ENCODE measurements at regions not wholly inside any gene's neighbourhood (a gene's known extent, or its start where the extent isn't known, plus 50 kb on each side); places are given as distances from the start of the nearest gene placed in this dataset.
"Not testable (repeated sequence)": the region's sequence is repeated elsewhere in the genome, so short reads cannot be mapped to it uniquely, and the experiment has no call there.

DNA sequence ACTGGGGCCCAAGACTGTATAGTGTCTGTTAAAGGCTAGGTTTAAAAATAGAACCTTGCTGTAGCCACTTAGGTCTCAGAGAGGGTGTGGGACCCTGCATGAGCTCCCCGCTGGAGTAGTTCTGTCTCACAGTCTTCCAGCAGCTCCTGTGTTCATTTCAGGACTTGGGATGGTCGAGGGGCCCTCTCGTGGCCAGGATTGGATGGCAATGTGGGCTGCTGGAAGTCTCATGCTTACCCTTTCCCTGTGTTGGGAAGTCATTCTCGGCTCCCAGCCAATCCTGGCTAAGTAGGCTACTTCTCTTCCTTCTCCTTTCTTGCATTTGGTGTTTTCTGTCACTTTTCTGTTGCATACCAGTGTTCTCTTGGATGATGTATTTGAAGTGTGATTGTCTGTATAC, 284.0 kb upstream of the GCFC2 start:
- no peak for ATAC-seq

DNA sequence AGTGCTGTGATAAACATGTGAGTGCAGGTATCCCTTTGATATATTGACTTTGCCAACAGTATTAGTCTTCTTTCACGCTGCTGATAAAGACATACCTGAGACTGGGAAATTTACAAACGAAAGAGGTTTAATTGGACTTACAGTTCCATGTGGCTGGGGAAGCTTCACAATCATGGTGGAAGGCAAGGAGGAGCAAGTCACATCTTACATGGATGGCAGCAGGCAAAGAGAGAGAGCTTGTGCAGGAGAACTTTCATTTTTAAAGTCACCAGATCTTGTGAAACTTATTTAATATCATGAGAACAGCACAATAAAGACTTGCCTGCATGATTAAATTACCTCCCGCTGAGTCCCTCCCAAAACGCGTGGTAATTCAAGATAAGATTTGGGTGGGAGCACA, 277.9 kb upstream of the GCFC2 start:
- not testable (repeated sequence) for ATAC-seq

DNA sequence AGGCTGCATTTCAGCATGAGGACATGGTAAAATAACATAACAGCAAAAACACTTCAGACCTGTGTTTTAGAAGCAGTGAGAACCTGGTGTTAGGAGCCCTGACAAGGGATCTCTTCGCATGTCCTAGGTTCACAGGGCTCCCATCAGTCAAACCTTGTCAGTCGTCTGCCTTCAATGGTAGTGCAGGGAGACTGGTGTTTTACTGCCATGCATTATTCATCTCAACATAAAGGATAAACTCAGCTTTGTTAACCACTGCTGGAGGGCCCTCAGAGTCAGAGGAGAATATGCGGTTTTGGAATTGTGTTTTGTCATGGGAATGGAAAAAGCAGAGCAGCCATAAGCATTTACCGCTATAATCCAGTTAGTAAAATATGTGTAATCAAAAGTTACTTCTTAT, 275.9 kb upstream of the GCFC2 start:
- ATAC-seq: no peak

DNA sequence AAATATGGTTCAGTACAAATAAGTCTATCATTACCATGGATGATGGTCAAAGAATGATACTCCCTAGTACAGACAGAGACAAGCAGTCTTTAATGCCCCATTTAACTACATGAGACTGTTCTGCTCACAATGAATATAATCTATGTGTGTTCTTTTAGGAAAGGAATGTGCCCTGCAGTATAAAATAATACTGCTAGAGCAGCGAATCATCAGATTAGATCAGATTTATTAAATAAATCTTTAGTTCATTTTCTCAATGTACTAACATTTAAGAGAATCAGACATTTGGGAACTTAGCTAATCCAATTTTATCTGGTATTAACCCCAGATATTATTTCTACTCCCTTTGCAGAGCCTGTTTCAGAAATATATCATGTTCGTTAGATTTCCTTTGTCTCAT, 272.0 kb upstream of the GCFC2 start:
- no peak for ATAC-seq

DNA sequence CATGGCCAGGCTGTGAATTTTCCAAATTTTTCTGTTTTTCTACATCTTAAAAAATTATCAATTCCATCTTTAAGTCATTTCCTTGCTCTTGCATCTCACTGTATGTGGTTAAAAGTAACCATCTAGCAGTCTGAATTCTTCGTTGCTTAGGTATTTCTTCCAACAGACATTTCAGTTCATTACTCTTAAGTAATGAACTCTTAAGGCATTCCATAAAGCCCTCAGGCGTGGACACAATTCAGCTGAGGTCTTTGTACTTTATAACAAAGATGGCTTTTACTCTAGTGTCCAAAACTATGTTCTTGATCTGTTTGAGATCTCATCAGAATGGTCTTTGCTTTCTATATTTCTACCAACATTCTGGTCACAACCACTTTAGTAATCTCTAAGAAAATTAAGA, 253.9 kb upstream of the GCFC2 start:
- no peak for ATAC-seq

DNA sequence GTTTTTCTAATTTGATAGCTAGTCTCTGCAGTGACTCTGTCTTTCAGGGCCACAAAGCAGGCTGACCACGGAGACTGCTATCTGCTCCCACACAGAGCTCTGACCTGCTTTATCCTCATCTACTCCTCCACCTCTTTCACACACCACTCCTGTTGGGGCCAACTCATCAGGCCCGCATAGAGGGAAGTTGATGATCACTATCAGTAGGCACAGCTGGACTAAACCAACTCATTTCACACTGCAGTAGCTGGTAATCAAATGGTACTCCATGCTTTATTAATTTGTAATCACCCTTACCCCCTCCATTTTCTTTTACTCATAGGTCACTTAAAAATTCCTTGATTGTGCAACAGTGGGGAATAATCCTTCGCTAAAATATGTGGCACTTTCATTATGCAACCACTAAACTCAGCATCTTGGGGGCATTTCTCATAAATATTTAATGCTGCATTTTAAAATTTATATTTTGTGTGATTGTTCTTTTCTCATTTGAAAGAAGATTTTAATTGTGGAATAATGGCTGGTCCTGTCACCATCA, 249.8 kb upstream of the GCFC2 start:
- ATAC-seq: no peak

DNA sequence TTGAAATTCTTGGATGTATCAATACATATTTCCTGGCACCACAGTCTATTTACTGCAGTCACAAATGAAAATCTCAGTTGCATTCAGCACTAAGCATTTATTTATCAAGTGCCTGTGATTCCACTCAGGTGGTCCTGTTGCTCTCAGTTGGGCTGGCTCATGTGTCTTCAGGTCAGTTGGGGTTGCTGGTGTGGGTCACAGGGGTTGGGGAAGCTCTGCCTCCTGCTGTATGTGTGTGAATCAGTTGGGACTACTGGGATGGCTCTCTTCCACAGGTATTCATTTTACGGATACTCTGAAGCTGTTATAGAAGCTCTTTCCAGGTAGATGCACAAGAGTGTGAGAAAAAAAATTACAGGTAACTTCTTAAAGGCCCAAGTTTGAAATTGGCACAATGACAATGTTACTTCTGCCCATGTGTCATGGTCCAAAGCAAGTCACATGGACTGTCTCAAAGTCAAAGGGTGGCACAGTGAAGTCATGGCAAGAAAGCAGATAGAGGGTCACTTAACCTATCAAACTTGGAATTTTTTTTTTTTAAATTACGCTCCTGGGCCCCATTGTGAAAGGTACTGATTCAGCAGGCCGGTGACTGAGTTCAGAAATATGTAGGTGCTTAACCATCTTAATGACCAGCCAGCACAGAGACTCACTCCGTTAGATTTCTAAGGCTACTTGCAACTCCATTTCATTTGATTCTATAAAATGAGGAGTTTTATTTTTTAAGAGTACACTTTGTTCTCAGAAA, 249.2 kb upstream of the GCFC2 start:
- no peak for ATAC-seq

DNA sequence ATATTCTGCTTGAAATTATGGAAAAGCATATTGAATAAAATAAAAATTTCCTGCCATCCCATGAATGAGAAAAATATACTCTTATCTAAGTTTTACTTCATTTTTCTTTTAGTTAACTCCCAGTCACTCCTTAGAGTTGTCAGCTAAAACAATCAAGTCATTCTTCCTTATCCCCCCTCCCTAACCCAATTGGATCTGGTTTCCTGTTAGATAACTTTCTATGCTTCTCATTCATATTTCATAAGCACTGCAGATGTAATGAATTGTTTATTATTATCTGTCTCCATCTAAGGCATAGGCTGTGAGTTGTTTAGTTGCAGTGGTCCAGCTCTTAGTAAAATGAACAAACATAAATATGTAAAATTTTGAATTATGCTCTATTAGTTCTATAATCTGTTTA, 244.0 kb upstream of the GCFC2 start:
- no peak for ATAC-seq

DNA sequence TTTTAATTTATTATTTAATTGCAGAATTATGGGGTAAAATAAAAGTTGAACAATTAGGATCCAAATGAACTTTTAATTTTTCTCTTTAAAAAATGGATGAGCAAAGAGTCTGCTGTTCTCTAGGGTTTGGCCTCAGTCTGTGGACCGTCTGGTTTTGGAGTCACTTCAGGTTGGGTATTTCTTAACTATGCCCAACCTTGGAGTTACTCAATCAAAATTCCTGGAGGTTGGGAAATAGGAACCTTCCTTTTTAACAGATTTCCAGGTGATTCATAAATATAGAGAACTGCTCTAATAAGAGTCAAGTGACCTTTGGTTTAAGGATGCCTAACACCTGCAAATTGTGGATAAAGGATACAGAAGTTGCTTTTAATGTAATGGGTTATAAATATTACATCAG, 241.5 kb upstream of the GCFC2 start:
- no peak for ATAC-seq

DNA sequence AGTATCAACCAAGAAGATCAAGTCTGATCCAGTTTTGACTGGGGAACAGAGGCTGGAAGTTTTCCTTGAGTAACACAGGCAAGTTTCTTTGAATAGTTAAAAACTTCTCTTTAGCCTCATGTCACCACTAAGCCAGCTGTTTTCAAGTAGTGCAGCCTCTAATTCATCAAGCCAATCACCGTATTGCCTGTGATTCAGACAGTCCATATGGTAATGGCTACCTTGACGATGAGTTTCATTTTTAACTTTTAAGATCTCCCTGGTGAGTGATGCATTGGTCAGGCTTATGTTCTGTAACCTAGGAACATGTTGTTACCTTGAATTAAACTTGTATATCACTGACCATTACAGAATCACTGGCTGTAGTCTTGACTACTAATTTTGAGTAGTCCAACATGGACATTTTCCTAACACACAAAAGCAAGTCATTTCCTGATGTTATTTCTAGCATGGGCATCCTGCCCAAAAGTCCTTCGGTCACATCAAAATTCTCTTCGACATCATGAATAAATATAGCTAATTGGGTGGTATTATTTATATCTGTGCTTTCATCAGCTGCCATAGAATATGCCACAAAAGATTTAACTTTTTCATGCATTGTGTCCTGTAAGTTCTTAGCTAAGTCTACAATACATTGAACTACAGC, 238.8 kb upstream of the GCFC2 start:
- no peak for ATAC-seq

DNA sequence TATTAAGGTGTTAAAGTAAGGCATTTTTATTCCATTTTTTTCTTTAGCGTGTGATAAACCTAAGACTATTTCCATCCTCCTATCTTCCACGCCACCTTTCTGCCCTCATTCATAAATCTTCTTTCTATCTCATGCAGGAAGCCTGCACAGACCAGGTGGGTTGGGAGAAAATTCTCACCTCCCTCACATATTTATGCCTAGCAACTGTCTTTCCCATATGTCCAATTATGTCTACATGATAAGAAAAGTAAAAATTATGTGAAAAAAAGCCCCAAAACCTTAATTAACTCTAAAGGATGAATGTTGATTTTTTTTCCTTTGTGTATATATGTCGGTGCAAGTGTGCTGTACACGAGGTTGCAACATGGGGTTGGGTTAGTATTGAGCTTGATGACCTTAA, 225.6 kb upstream of the GCFC2 start:
- ATAC-seq: no peak

DNA sequence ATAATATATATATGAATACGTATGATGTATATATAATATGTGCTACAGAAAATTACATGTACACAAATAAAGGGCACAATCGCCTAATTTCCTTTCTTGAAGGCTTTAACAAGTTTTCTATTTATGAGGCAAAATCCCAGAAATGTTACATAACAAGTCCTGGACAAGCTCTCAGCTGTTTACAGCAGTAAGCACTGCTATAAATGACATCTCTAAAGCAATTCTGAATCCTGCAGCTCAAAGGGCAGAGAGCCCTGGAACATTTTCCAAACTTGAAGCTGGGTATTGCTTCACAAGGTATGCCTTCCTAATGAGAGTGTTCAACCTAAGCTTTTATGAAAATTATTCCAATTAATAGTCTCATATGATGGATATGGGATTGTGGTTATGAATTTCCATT, 222.3 kb upstream of the GCFC2 start:
- ATAC-seq: no peak

DNA sequence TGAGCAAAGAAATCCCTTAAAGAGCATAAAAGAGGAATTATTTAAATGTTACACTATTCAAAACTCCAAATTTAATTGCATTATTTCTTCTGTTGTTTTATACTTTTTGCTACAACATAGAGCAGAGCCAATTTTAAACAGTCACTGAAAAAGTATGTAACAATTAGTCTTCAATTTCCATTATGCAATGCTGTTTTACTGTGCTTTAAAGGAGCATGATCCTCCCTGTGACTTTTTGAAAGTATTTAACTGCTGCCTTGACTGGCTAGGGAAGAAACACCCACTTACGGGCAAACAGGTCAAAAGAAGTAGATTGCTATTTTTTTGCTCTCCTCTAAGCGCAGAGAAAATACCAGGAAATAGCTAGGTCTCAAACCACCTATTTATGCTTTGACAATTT, 217.4 kb upstream of the GCFC2 start:
- no peak for ATAC-seq

DNA sequence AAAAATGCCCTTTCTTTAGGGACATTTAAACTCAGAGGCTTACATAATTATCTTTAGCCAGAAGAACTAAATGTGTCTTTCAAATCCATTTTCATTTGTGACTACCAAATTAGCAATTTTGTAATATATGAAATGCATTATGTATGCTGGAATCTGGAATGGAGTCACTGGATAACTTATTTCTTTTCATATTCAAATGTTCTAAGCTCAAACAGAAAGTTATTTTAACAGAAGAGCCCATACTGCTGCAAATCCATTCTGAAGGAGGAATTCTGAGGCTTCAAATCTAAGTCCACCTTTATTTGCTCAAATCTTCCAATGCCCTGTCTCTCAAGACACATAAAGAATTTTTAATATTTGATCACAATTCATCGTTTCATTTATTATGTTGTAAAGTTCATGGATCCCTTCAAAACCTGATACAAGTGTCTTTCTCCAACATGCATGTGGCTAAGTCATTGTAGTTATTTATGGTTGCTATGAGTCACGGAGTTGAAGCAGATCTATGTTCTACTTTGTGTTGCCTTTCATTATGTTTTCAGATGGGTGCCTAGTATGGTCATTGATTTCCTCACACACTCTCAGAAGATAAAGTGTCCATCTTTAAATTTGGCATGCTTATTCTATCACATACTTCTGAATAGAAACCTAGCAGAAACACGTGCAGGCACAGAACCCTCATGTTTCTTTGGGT, 214.8 kb upstream of the GCFC2 start:
- ATAC-seq: no peak

DNA sequence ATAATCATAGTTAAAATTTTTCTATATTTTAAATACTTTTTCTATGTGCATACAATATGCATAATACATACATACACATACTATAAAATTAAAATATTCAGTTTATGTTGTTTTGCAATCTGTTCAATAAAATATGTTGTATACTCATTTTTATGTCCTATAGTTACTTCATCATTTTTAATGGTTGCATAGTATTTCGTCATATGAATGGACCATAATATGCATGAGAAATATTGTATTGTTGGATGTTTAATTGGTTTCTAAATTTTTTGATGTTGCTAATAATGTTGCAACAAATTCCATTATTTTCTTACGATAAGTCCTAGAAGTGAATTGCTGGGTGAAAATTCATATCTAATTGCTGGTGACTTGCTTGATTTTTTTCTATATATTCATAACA, 211.5 kb upstream of the GCFC2 start:
- no peak for ATAC-seq

DNA sequence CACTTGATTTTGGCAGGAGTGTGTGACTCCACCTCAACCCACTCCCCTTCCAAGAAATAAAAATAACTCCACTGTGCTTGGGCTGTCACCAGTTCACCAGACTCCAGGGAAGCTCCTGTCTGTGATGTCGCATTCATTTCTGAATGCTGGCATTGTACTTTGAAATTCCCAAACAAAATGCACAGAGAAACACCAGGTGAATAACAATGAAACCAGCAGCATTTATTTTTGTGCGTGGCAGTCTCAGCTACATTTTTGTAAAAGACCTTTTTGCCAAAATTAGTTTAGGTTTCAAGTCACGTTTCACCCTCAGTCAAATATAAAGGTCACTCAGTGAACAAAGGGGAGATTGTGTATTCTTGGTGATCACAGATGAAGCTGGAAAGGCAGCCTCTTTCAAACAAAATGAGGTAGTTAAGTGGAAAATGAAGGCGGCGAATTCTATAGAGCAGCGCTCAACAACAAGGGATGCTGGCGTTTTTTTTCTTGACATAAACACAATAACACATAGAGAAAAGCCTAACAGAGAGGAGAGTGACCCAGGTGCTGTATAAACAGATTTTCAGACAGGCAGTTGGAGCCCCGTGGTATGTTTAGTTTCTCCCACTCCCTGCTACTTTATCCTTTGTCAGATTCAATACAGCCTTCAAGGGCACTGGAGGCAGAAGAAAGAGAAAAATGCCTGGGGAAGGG, 210.3 kb upstream of the GCFC2 start:
- ATAC-seq: no peak

DNA sequence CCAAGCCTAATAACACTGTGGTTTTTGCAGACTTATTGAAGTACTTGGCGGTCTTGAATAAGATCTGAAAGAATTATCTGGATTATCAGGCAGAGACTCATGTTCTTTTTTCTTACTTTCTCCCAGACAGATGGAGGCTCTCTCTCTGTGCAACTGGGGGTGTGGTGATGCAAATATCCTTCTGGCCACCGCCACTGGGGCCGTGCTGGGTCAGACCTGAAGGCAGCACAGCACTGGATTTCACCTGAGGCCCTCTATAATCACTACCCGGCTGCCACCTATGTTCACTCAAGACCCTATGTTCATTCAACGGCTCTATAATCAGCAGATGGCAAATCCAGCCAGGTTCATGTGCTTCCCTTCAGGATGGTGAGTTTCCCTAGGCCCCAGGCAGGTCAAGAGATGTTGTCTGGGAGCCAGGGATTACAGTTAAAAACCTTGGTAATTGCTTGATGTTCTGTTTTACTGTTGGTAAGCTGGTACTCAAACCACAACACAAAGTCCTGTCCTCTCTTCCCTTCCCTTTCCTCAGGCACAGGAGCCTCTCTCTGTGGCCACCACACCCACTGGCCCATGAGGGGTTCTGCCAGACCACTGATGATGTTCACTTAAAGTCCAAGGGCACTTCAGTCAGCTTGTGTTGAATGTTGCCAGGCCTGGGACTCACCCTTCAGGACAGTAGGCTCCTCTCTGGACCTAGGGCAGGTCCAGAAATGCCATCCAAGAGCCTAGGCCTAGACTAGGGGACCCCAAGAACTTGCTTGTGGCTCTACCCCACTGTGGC, 205.3 kb upstream of the GCFC2 start:
- ATAC-seq: no peak

DNA sequence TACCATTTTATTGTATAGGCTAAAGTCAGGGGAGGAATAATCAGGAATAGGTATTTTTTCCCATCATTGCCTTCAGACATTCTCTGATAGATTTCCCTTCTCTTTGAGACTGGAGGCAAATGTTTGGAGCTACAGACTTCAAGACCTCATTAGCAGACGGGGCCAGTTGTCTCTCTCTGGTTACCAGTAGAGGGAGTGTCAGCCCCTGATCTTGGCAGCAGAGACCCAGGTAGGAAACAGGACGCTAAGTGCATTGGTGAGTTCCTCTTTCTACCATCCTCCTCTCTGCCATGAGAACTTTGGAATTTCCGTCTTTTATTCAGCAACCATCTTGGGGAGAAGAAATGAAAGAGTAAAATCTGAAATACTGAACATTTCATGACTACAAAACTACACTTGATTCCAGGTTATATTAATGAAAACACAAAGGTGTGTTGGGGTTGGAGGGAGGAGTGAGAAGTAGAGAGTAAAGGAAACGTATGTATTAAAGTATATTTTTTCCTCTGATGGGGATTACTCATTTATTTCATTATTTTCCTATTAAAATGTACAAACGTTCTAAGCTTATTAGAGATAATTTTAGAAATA, 186.2 kb upstream of the GCFC2 start:
- ATAC-seq: no peak

DNA sequence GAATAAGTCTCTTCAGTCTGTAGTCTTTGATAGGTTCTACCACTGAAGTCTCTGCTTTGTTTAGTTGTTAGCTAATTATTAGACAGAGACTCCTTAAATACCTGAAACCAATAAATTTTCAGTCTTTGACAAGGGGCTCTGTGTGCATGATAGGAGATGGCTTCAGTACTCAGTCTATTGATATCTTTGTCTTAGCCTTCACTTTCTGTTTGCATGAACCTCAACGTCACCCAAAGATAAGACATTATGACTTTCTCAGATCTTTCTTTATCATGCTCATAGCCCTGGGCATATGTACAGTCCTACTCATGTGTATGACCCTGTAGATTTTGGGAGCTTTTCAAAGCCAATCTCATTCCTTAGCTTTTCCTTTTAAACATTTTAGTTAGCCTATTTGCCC, 183.5 kb upstream of the GCFC2 start:
- no peak for ATAC-seq

DNA sequence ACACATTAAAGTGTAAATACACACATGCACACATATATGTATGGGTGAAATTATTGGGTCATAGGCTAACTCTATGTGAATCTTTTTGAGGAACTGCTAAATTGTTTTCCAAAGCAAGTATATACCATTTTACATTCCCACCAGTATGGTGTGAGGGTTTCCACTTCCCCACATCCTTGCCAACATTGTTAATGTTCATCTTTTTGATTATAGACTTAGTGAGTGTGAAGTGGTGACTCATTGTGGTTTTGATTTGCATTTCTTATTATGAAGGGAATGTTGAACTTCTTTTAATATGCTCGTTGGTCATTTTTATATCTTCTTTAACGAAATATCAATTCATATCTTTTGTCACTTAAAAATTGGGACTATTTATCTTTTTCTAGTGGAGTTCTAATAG, 181.8 kb upstream of the GCFC2 start:
- no peak for ATAC-seq

DNA sequence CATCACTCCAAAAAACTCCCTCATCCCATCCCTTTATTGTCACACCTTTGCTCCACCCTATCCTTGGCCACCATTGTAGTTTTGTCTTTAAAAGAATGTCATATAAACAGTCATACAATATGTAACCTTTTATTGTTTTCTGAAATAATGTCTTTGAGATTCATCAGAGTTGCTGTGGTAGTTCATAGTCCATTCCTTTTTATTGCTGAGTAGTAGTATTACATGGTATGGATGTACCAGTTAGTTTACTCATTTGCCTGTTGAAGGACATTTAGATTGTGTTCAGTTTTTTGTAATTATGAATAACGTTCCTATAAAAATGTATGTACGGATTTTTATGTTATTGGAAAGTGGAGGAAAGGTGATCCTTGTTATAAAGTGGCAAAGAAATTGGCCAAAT, 171.8 kb upstream of the GCFC2 start:
- ATAC-seq: no peak

DNA sequence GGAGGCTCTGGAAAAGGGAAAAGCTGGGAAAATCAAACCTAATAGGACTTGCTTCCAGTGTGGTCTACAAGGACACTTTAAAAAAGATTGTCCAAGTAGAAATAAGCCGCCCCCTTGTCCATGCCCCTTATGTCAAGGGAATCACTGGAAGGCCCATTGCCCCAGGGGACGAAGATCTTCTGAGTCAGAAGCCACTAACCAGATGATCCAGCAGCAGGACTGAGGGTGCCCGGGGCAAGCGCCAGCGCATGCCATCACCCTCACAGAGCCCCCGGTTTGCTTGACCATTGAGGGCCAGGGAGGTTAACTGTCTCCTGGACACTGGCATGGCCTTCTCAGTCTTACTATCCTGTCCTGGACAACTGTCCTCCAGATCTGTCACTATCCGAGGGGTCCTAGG, 164.9 kb upstream of the GCFC2 start:
- ATAC-seq: not testable (repeated sequence)

All from esophagus mucosa (tissue), 1 donor.